Stimulated activated CD8-positive, alpha-beta memory T cell treated with anti-CD3 and anti-CD28 coated beads, Interleukin-7, amount 100 ng/mL, for 48 hours (primary cell): ENCODE measurements at regions not wholly inside any gene's neighbourhood (a gene's known extent, or its start where the extent isn't known, plus 50 kb on each side); places are given as distances from the start of the nearest gene placed in this dataset.

Source experiments
- DNase-seq, 2 donors: peaks; one replicate each; pipeline ENCODE4 v3.0.0-alpha.2; 2020; ENCODE audit warnings: low read depth in 1 of 2; ENCODE audit errors: extremely low read depth in 1 of 2

GRCh38 chr5:61820836-61821235, 485.2 kb upstream of the KIF2A start:
- DNase-seq, result no peak

- DNase-seq, result no peak
These were observed 484.4 kb upstream of the KIF2A start for GRCh38 chr5:61821561-61821960.

GRCh38 chr5:61822584-61822983, 483.4 kb upstream of the KIF2A start:
- DNase-seq, result no peak

GRCh38 chr5:61823065-61823464, 482.9 kb upstream of the KIF2A start:
- no peak for DNase-seq

GRCh38 chr5:61823781-61824180, 482.2 kb upstream of the KIF2A start:
- no peak for DNase-seq

- DNase-seq, result no peak
These were observed 481.6 kb upstream of the KIF2A start for GRCh38 chr5:61824396-61824795.

- DNase-seq, result no peak
These were observed 478.5 kb upstream of the KIF2A start for GRCh38 chr5:61827445-61827975.

- DNase-seq, result no peak
These were observed 477.1 kb upstream of the KIF2A start for GRCh38 chr5:61828856-61829255.

- DNase-seq, result no peak
These were observed 474.3 kb upstream of the KIF2A start for GRCh38 chr5:61831736-61832135.

GRCh38 chr5:61837788-61838187, 468.2 kb upstream of the KIF2A start:
- DNase-seq, result no peak

- DNase-seq, result no peak
These were observed 465.6 kb upstream of the KIF2A start for GRCh38 chr5:61840361-61840760.

GRCh38 chr5:61842840-61843239, 463.2 kb upstream of the KIF2A start:
- no peak for DNase-seq

- DNase-seq, result no peak
These were observed 455.3 kb upstream of the KIF2A start for GRCh38 chr5:61850696-61851095.

- DNase-seq, result no peak
These were observed 451.5 kb upstream of the KIF2A start for GRCh38 chr5:61854531-61854930.

- DNase-seq, result no peak
These were observed 445.0 kb upstream of the KIF2A start for GRCh38 chr5:61860978-61861377.

- DNase-seq, result no peak
These were observed 439.1 kb upstream of the KIF2A start for GRCh38 chr5:61866930-61867329.

- DNase-seq, result no peak
These were observed 436.7 kb upstream of the KIF2A start for GRCh38 chr5:61869333-61869732.

GRCh38 chr5:61878471-61878870, 427.5 kb upstream of the KIF2A start:
- no peak for DNase-seq

- DNase-seq, result no peak
These were observed 424.1 kb upstream of the KIF2A start for GRCh38 chr5:61881821-61882487.

GRCh38 chr5:61882901-61883500, 423.0 kb upstream of the KIF2A start:
- no peak for DNase-seq

- DNase-seq, result no peak
These were observed 421.7 kb upstream of the KIF2A start for GRCh38 chr5:61884252-61884855.

GRCh38 chr5:61886214-61886613, 419.8 kb upstream of the KIF2A start:
- DNase-seq, result no peak
